ENCODE measurements at regions not wholly inside any gene's neighbourhood (a gene's known extent, or its start where the extent isn't known, plus 50 kb on each side); places are given as distances from the start of the nearest gene placed in this dataset.

DNA sequence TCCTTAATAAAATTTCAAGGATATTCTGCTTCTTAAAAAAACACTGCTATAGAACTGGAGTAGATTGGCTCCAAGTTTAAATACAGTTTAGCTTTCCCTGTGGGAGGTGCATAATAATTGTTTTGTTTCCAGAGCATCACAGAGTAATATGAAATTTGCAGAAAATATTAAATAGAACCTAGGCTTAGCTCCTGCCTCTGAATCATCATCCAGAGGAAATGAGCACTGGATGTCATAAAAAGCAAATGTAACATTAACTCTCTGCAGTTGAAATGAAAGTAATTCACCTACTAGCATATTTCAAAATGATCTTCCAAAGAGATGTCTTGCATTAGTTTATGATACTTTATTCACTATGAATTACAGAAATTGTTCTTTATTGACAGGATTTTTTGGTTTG is 769.8 kb downstream of the C12orf50 start:
- H4K20me1 ChIP-seq (ENCODE audit: insufficient read depth, low read length) = no peaks in the 10 kb centered on the region
- H3K27ac Mint-ChIP-seq (ENCODE audit: unreplicated experiment) = no peak overlapping the region
- no peaks in the 10 kb centered on the region for H3K79me2 ChIP-seq (ENCODE audit: insufficient read depth, low read length)
- no peak overlapping the region for H3K9ac ChIP-seq (ENCODE audit: low read length)
- H3K4me1 ChIP-seq (ENCODE audit: insufficient read depth, low read length) = no peaks in the 10 kb centered on the region
- no peak overlapping the region for H3K4me3 Mint-ChIP-seq (ENCODE audit: unreplicated experiment)
- H3K36me3 ChIP-seq (ENCODE audit: insufficient read depth, low read length) = no peaks in the 10 kb centered on the region
- TF ChIP-seq EZH2 (IDR thresholded peaks at IDR 0.05; ENCODE audit: insufficient read depth, low read length) = no peak
- TF ChIP-seq, protein P1, sequence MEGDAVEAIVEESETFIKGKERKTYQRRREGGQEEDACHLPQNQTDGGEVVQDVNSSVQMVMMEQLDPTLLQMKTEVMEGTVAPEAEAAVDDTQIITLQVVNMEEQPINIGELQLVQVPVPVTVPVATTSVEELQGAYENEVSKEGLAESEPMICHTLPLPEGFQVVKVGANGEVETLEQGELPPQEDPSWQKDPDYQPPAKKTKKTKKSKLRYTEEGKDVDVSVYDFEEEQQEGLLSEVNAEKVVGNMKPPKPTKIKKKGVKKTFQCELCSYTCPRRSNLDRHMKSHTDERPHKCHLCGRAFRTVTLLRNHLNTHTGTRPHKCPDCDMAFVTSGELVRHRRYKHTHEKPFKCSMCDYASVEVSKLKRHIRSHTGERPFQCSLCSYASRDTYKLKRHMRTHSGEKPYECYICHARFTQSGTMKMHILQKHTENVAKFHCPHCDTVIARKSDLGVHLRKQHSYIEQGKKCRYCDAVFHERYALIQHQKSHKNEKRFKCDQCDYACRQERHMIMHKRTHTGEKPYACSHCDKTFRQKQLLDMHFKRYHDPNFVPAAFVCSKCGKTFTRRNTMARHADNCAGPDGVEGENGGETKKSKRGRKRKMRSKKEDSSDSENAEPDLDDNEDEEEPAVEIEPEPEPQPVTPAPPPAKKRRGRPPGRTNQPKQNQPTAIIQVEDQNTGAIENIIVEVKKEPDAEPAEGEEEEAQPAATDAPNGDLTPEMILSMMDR (IDR thresholded peaks at IDR 0.05; ENCODE audit: insufficient read depth, low read depth, low read length) = no peak
- no peaks in the 10 kb centered on the region for H3K9me3 ChIP-seq (ENCODE audit: insufficient read depth, low read depth, low read length)
- H2AFZ ChIP-seq (ENCODE audit: low read depth, low read length) = no peak overlapping the region
- FAIRE-seq = no peak
- DNase-seq (ENCODE audit: low read depth) = no peak
- no peaks in the 10 kb centered on the region for H3K27me3 Mint-ChIP-seq (ENCODE audit: low read depth, unreplicated experiment)
- no peaks in the 10 kb centered on the region for H3K36me3 Mint-ChIP-seq (ENCODE audit: low read depth, unreplicated experiment)
- no peak overlapping the region for H3K4me2 ChIP-seq (ENCODE audit: low read length)
- H3K9me3 Mint-ChIP-seq (ENCODE audit: unreplicated experiment) = no peaks in the 10 kb centered on the region
- H3K27me3 ChIP-seq (ENCODE audit: insufficient read depth, low read length) = no peaks in the 10 kb centered on the region
- no peak overlapping the region for H3K4me3 ChIP-seq (ENCODE audit: insufficient read depth, low read depth, low read length)
- no peaks in the 10 kb centered on the region for H3K4me1 Mint-ChIP-seq (ENCODE audit: low read depth, unreplicated experiment)
- no peak overlapping the region for H3K27ac ChIP-seq (ENCODE audit: low read depth, low read length)

DNA sequence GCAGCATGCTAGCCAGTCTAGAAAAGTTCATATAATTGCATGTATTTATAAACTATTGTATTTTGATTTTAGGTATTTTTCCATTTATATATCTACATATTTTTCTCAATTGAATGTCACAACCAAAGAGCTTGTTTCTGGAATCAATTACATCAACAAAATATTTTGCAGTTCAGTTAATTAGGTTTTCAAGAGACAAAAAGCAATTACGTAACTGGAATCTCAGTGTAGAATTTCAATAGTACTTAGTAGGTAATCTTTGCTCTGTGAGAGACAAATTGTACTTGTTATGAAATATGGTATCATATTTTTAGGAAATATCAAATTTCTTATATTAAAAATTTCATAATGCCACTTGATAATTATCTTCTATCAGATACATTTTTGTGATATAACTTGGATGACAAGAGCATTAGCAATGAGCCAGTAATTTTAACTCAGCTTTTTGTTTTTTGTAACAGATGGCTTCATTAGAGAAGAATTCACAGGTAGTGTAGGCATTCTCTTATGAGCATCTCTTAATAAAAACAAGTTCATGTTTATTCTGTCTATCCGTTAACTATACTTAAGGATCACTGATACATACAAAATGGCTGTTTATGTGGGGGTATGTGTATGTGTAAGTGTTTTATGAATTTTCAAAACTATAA is 774.7 kb downstream of the C12orf50 start:
- Histone ChIP-seq H2AFZ (ENCODE audit: low read depth, low read length) (no peak overlapping the region), H3K4me1 (ENCODE audit: insufficient read depth, low read length) (no peaks in the 10 kb centered on the region), H3K27me3 (ENCODE audit: insufficient read depth, low read length) (no peaks in the 10 kb centered on the region), H4K20me1 (ENCODE audit: insufficient read depth, low read length) (no peaks in the 10 kb centered on the region), H3K9me3 (ENCODE audit: insufficient read depth, low read depth, low read length) (no peaks in the 10 kb centered on the region), H3K36me3 (ENCODE audit: insufficient read depth, low read length) (no peaks in the 10 kb centered on the region), H3K27ac (ENCODE audit: low read depth, low read length) (no peak overlapping the region), H3K9ac (ENCODE audit: low read length) (no peak overlapping the region), H3K79me2 (ENCODE audit: insufficient read depth, low read length) (no peaks in the 10 kb centered on the region), H3K4me3 (ENCODE audit: insufficient read depth, low read depth, low read length) (no peak overlapping the region), H3K4me2 (ENCODE audit: low read length) (no peak overlapping the region)
- TF ChIP-seq, protein P1 (IDR thresholded peaks at IDR 0.05; ENCODE audit: insufficient read depth, low read depth, low read length) = no peak
- TF ChIP-seq EZH2 (IDR thresholded peaks at IDR 0.05; ENCODE audit: insufficient read depth, low read length) = no peak
- no peak for FAIRE-seq
- Mint-ChIP-seq H3K4me3 (ENCODE audit: unreplicated experiment) (no peak overlapping the region), H3K36me3 (ENCODE audit: low read depth, unreplicated experiment) (no peaks in the 10 kb centered on the region), H3K27ac (ENCODE audit: unreplicated experiment) (no peak overlapping the region), H3K27me3 (ENCODE audit: low read depth, unreplicated experiment) (no peaks in the 10 kb centered on the region), H3K4me1 (ENCODE audit: low read depth, unreplicated experiment) (no peaks in the 10 kb centered on the region), H3K9me3 (ENCODE audit: unreplicated experiment) (no peaks in the 10 kb centered on the region)
- DNase-seq (ENCODE audit: low read depth) = no peak

DNA sequence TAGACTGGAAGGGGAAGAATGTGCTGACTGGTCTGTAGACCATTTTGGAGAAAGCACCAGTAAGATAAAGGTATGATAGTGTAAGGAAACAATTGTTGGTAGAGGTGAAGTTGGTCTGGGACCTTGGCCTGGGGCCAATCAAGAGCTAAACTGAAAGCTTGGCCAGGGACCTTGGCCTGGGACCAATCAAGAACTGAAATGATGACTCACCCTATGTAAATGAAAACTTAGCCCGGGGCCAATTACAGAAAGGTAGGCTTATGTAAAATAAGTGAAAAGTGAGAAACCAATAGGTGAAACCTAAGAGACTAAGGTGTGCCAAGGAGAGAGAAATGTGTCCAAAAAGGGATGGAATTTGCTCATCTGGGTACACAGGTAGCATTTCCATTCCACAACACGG is 776.0 kb downstream of the C12orf50 start:
- DNase-seq (ENCODE audit: low read depth) (no peak), FAIRE-seq (no peak)
- no peak overlapping the region for H2AFZ ChIP-seq (ENCODE audit: low read depth, low read length)
- H3K27me3 ChIP-seq (ENCODE audit: insufficient read depth, low read length) = no peaks in the 10 kb centered on the region
- no peak overlapping the region for H3K9ac ChIP-seq (ENCODE audit: low read length)
- H3K36me3 Mint-ChIP-seq (ENCODE audit: low read depth, unreplicated experiment) = no peaks in the 10 kb centered on the region
- no peaks in the 10 kb centered on the region for H3K4me1 ChIP-seq (ENCODE audit: insufficient read depth, low read length)
- no peak overlapping the region for H3K4me3 Mint-ChIP-seq (ENCODE audit: unreplicated experiment)
- H4K20me1 ChIP-seq (ENCODE audit: insufficient read depth, low read length) = no peaks in the 10 kb centered on the region
- H3K4me1 Mint-ChIP-seq (ENCODE audit: low read depth, unreplicated experiment) = no peaks in the 10 kb centered on the region
- no peak overlapping the region for H3K27ac ChIP-seq (ENCODE audit: low read depth, low read length)
- H3K27ac Mint-ChIP-seq (ENCODE audit: unreplicated experiment) = no peak overlapping the region
- H3K9me3 Mint-ChIP-seq (ENCODE audit: unreplicated experiment) = no peaks in the 10 kb centered on the region
- no peaks in the 10 kb centered on the region for H3K9me3 ChIP-seq (ENCODE audit: insufficient read depth, low read depth, low read length)
- H3K4me3 ChIP-seq (ENCODE audit: insufficient read depth, low read depth, low read length) = no peak overlapping the region
- H3K36me3 ChIP-seq (ENCODE audit: insufficient read depth, low read length) = no peaks in the 10 kb centered on the region
- no peaks in the 10 kb centered on the region for H3K79me2 ChIP-seq (ENCODE audit: insufficient read depth, low read length)
- TF ChIP-seq, protein P1 (IDR thresholded peaks at IDR 0.05; ENCODE audit: insufficient read depth, low read depth, low read length) = no peak
- TF ChIP-seq EZH2 (IDR thresholded peaks at IDR 0.05; ENCODE audit: insufficient read depth, low read length) = no peak
- H3K4me2 ChIP-seq (ENCODE audit: low read length) = no peak overlapping the region
- no peaks in the 10 kb centered on the region for H3K27me3 Mint-ChIP-seq (ENCODE audit: low read depth, unreplicated experiment)

All from astrocyte (in vitro differentiated cells and primary cell).